GM12878 (cell line): ENCODE measurements at regions not wholly inside any gene's neighbourhood (a gene's known extent, or its start where the extent isn't known, plus 50 kb on each side); places are given as distances from the start of the nearest gene placed in this dataset.

Experiments used
- ATAC-seq: fragments of 200-7000 bp; cut with Tn5 transposase; 3 replicates; pipeline ENCODE4 v1.9.1; 2020; ENCODE audit warnings: mild to moderate bottlenecking, moderate library complexity
- BruUV-seq: library from RNA; stranded (reverse); fragments of 400-500 nt; replicated peaks from 2 replicates; lab custom pipeline; 2021; lab: Mats Ljungman, UMichigan
- CTCF ChIA-PET: fragments of 300-600 bp; sonication (Branson Sonifier 250); formaldehyde crosslinking; extraction: SDS; loops from one replicate; lab custom pipeline; 2021; ENCODE audit warnings: inconsistent platforms; lab: Yijun Ruan, JAX
- POLR2A ChIA-PET: fragments of 350-600 bp; formaldehyde crosslinking; extraction: SDS; loops from one replicate; lab custom pipeline; 2021; ENCODE audit warnings: inconsistent platforms; lab: Charles Lee
- RAD21 ChIA-PET: fragments of 300-600 bp; sonication (Branson Sonifier 250); formaldehyde crosslinking; loops from one replicate; lab custom pipeline; 2023; ENCODE audit warnings: antibody characterized with exemption; ENCODE audit not compliant: unreplicated experiment; lab: Charles Lee
- SMC1A ChIA-PET: fragments of 300-600 bp; sonication (Branson Sonifier 250); formaldehyde crosslinking; loops from one replicate; lab custom pipeline; 2023; ENCODE audit not compliant: unreplicated experiment, uncharacterized antibody; lab: Charles Lee
- DNase-seq: peaks from one replicate; pipeline ENCODE4 v3.0.0-alpha.2; 2011; ENCODE audit warnings: low read depth, low spot score
- FAIRE-seq: peaks from 3 replicates; lab custom pipeline; 2011; peaks lifted over from hg19 to GRCh38; lab: Jason Lieb, UNC
- H2AFZ ChIP-seq: 2 replicates; pipeline ENCODE4 v1.6.0; 2011; ENCODE audit warnings: low read depth, low read length, control low read depth; ENCODE audit not compliant: control insufficient read depth
- H3K27ac ChIP-seq: 2 replicates; pipeline ENCODE4 v1.5.1; 2011; ENCODE audit warnings: control low read depth; ENCODE audit not compliant: control insufficient read depth, insufficient read depth
- H3K27me3 ChIP-seq, 2 experiments: replicated peaks in 1 of 2; 2 replicates each; pipeline versions ENCODE4 v1.6.0 to v1.6.1; 2011; ENCODE audit warnings: low read length in 1 of 2; ENCODE audit not compliant: control insufficient read depth in 2 of 2, insufficient read depth in 2 of 2
- H3K36me3 ChIP-seq, 2 experiments: 2 replicates each; pipeline ENCODE4 v1.5.1; 2011; ENCODE audit warnings: low read length in 1 of 2; ENCODE audit not compliant: control insufficient read depth in 2 of 2, insufficient read depth in 2 of 2
- H3K4me1 ChIP-seq: 2 replicates; pipeline ENCODE4 v1.6.1; 2011; ENCODE audit warnings: mild to moderate bottlenecking, low read length, moderate library complexity, mixed read lengths; ENCODE audit not compliant: control insufficient read depth, insufficient read depth
- H3K4me2 ChIP-seq: 2 replicates; pipeline ENCODE4 v1.6.0; 2011; ENCODE audit warnings: control low read depth; ENCODE audit not compliant: control insufficient read depth, insufficient read depth
- H3K4me3 ChIP-seq: fragments of 200-600 bp; sonication (generic); 2 replicates; pipeline ENCODE4 v1.5.1; 2016
- H3K79me2 ChIP-seq: 2 replicates; pipeline ENCODE4 v1.6.0; 2011; ENCODE audit warnings: low read length; ENCODE audit not compliant: control insufficient read depth, insufficient read depth
- H3K9ac ChIP-seq: 2 replicates; pipeline ENCODE4 v1.8.0; 2011; ENCODE audit warnings: low read length, control low read depth, mixed read lengths; ENCODE audit not compliant: control insufficient read depth, insufficient read depth
- H3K9me3 ChIP-seq: replicated peaks from 3 replicates; pipeline ENCODE4 v1.5.1; 2011; ENCODE audit warnings: mild to moderate bottlenecking, low read length; ENCODE audit not compliant: control insufficient read depth, insufficient read depth
- H4K20me1 ChIP-seq: 2 replicates; pipeline ENCODE4 v1.6.0; 2011; ENCODE audit not compliant: control insufficient read depth, insufficient read depth
- ASH2L ChIP-seq: fragments of 300-600, 200-600 bp; sonication (generic); IDR thresholded peaks from 2 replicates; pipeline ENCODE4 v1.6.1; 2017; ENCODE audit warnings: low read depth, mild to moderate bottlenecking, borderline replicate concordance
- CBFB ChIP-seq: IDR thresholded peaks from 2 replicates; pipeline ENCODE4 v1.6.1; 2016; ENCODE audit warnings: antibody characterized with exemption, low read depth
- CREB1 ChIP-seq: IDR thresholded peaks from 2 replicates; pipeline ENCODE4 v1.6.1; 2012; ENCODE audit warnings: low read depth, mild to moderate bottlenecking, inconsistent platforms
- HDAC6 ChIP-seq: fragments of 200-600 bp; sonication (generic); IDR thresholded peaks from one replicate; pipeline ENCODE4 v1.8.0; 2017; ENCODE audit warnings: antibody characterized with exemption; ENCODE audit not compliant: unreplicated experiment
- HDGF ChIP-seq: fragments of 450-650 bp; IDR thresholded peaks from 2 replicates; pipeline ENCODE4 v1.6.1; 2016; ENCODE audit warnings: antibody characterized with exemption
- IKZF1 ChIP-seq: fragments of 450-650 bp; conservative IDR thresholded peaks from 2 replicates; pipeline ENCODE4 v1.6.1; 2017; ENCODE audit warnings: antibody characterized with exemption, mild to moderate bottlenecking
- NFXL1 ChIP-seq: fragments of 450-650 bp; IDR thresholded peaks from 2 replicates; pipeline ENCODE4 v1.6.1; 2017; ENCODE audit warnings: antibody characterized with exemption, mild to moderate bottlenecking, borderline replicate concordance
- PAX8 ChIP-seq: fragments of 450-650 bp; IDR thresholded peaks from 2 replicates; pipeline ENCODE4 v1.6.1; 2017; ENCODE audit warnings: mild to moderate bottlenecking, moderate library complexity
- POLR2A ChIP-seq: IDR thresholded peaks from 2 replicates; pipeline ENCODE4 v1.6.1; 2011; ENCODE audit warnings: low read depth, mild to moderate bottlenecking, low read length
- RELA ChIP-seq: fragments of 450-650 bp; IDR thresholded peaks from 2 replicates; pipeline ENCODE4 v1.8.0; 2014; ENCODE audit warnings: borderline replicate concordance; ENCODE audit not compliant: partially characterized antibody
- SKIL ChIP-seq: fragments of 450-650 bp; IDR thresholded peaks from 2 replicates; pipeline ENCODE4 v1.6.1; 2017; ENCODE audit warnings: mild to moderate bottlenecking, low read depth, inconsistent platforms; ENCODE audit not compliant: poor library complexity, severe bottlenecking
- SREBF1 ChIP-seq: IDR thresholded peaks from 2 replicates; pipeline ENCODE4 v1.6.1; 2012; ENCODE audit warnings: mild to moderate bottlenecking, low read length
- WGBS: methylation state at CpG from one replicate; pipeline ENCODE4 v1.1.6; 2016; ENCODE audit warnings: low lambda C conversion rate; ENCODE audit not compliant: insufficient replicate concordance, insufficient coverage; ENCODE audit errors: missing lambda C conversion rate; 5-methylcytosine and 5-hydroxymethylcytosine counted together
- in situ Hi-C: fragments of 300-500 bp; cut with MboI; formaldehyde crosslinking; loops from 9 replicates; pipeline ENCODE4 v1.14.3; 2018; ENCODE audit warnings: mixed read lengths
- intact Hi-C: fragments of 100-400 bp; cut with micrococcal nuclease; formaldehyde crosslinking; loops from one replicate; pipeline ENCODE4 v1.14.2; 2022; ENCODE audit not compliant: unreplicated experiment

- RAD21 ChIA-PET: no interaction called here
- H3K79me2 ChIP-seq: no peaks in the 10 kb centered on the region
- H3K9ac ChIP-seq: no peak overlapping the region
- no peak overlapping the region for H2AFZ ChIP-seq
- in situ Hi-C loops: no loop called here
- ATAC-seq (no peak), FAIRE-seq (no peak), DNase-seq (no peak)
- POLR2A ChIA-PET: no interaction called here
- no TSS peak for BruUV-seq
- no peaks in the 10 kb centered on the region for H3K36me3 ChIP-seq
- CTCF ChIA-PET: interaction anchor here (0.7 kb wide), 1 partner anchor 32 kb away, joined by 3 read pairs; no protein-coding TSS in a partner anchor
- no peaks in the 10 kb centered on the region for H3K9me3 ChIP-seq
- no peak overlapping the region for H3K4me3 ChIP-seq
- no peaks in the 10 kb centered on the region for H4K20me1 ChIP-seq
- H3K4me2 ChIP-seq: no peak overlapping the region
- H3K27ac ChIP-seq: no peak overlapping the region
- intact Hi-C loops: no loop called here
- TF ChIP-seq RELA: no peak
- TF ChIP-seq CREB1: no peak
- H3K27me3 ChIP-seq: no peaks in the 10 kb centered on the region
- 26% methylated on average over 2 of the region's 2 CpGs for WGBS
- H3K4me1 ChIP-seq: no peaks in the 10 kb centered on the region
- SMC1A ChIA-PET: interaction anchor here (1.1 to 1.4 kb wide), 3 partner anchors 29 to 678 kb away, joined by 3 read pairs; no protein-coding TSS in a partner anchor
Measured at GRCh38 chr4:35229021-35229420, 1015.3 kb downstream of the ARAP2 start.

- DNase-seq (no peak), FAIRE-seq (no peak), ATAC-seq (no peak)
- Histone ChIP-seq H4K20me1 (no peaks in the 10 kb centered on the region), H2AFZ (no peak overlapping the region), H3K4me3 (no peak overlapping the region), H3K36me3 (no peaks in the 10 kb centered on the region), H3K4me2 (no peak overlapping the region)
- ChIA-PET SMC1A (no interaction called here), POLR2A (no interaction called here), RAD21 (no interaction called here), CTCF (no interaction called here)
- no TSS peak for BruUV-seq
- 7% methylated on average over 4 of the region's 4 CpGs for WGBS
- in situ Hi-C loops: no loop called here
- TF ChIP-seq SKIL: no peak
- TF ChIP-seq CBFB: no peak
- TF ChIP-seq NFXL1: no peak
- TF ChIP-seq ASH2L: no peak
- TF ChIP-seq POLR2A: no peak
- no peak for TF ChIP-seq IKZF1
- no peak for TF ChIP-seq PAX8
- TF ChIP-seq HDGF: no peak
- TF ChIP-seq SREBF1: no peak
- no peak for TF ChIP-seq HDAC6
- TF ChIP-seq, all 136 proteins: peak for 0
- intact Hi-C loops: no loop called here
- Histone ChIP-seq H3K9ac (no peak overlapping the region), H3K79me2 (no peaks in the 10 kb centered on the region), H3K27me3 (no peaks in the 10 kb centered on the region), H3K27ac (no peak overlapping the region), H3K9me3 (no peaks in the 10 kb centered on the region), H3K4me1 (no peaks in the 10 kb centered on the region)
Measured at GRCh38 chr4:35237924-35238323, 1006.4 kb downstream of the ARAP2 start.
